ENCODE measurements at regions not wholly inside any gene's neighbourhood (a gene's known extent, or its start where the extent isn't known, plus 50 kb on each side); places are given as distances from the start of the nearest gene placed in this dataset.
A peak's percentile ranks its signal among the peaks of the same experiment; 100 is the strongest.
"Not testable (repeated sequence)": the region's sequence is repeated elsewhere in the genome, so short reads cannot be mapped to it uniquely, and the experiment has no call there.

DNA sequence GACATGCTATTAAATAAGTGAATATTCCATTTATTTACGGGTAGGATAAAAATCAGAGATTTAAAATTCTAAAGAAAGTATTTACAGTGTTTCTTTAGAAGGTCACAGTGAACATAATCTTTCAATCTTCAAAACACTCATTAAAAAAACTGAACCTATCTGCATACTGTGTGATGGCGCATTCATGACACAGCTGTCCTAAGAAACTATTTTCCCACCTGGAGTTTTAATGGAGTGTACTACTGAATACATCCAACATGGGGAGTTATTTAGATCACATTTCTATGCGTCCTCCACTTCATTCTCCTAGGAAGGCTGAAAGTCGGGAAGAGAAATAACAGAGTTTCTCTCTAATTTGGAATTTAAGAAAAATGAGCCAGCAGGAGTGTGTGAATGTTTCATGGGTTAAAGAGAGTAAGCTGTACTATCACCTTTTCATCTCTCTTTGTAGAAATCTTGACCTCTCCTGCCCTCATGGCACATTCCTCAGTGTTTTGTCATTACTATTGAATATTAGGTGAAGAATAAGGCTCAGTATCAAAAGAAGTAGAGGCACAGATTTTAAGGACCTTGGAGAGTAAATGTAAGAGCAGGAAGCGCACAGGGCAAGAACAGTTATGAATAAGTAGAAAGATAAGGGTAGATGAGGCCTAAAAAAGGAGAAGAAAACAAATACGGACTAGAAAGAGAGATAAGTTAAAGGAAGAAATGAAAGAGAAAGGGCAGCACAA, 551.2 kb upstream of the TUSC1 start:
- no peak for ATAC-seq
- DNase-seq (ENCODE audit: low spot score), result no peak
- intact Hi-C loops (cut with DNase I), result no loop called here

DNA sequence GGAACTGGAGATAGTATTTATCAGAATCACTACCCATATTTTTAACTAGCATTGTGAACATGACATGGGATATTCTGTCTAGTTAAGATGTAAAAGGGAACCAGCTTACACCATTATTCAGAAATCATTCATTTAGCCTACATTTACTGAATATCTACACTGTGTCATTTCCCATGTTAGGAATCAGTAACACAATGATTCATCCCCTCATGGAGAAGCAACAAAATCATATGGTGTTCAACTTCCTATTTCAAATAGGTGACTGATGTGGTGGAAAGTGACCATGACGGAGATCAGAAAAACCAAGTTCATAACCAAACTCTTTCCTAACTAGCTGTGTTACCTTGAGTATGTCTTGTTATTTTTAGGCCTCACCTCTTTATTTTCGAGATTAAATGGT, 550.0 kb upstream of the TUSC1 start:
- no peak for DNase-seq (ENCODE audit: low spot score)
- ATAC-seq, result no peak
- intact Hi-C loops (cut with DNase I), result no loop called here

DNA sequence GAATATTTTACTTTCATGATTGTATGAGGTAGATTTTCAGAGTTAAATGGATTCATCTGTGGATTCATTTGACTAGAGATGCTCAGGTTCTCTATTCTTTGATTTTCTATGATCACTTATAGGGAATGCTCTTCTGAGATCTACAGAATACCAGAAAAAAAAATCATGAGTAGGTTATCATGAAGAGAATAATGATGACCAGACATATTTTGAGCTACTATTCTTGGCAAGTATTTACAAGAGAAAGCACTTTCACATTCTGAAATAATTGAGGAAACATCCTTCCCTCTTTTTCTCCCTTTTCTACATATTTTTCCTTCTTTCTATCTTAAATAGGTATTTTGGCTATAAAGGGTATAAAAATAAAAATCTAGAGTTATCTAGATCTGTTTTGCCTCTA, 543.0 kb upstream of the TUSC1 start:
- DNase-seq (ENCODE audit: low spot score) (no peak), ATAC-seq (no peak)
- intact Hi-C loops (cut with DNase I), result no loop called here

DNA sequence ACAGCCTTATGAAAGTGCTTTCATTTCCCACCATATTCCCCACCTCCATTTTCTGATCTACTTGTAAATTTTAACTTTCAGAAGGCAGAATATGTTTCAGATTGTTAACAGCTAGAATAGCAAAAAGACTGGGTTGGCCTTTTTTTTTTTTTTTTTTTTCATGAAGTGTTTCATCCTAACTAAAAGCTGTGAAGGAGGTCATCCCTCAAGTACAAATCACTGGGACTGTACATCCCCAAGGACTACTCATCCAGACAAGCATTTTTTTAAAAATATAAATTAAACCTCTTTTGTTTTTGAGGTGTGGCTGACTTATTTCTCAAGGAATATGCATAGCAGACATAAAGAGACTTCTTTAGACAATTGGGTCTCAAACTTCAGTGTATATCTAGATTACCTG, 542.1 kb upstream of the TUSC1 start:
- intact Hi-C loops (cut with DNase I), result no loop called here
- no peak for DNase-seq (ENCODE audit: low spot score)

DNA sequence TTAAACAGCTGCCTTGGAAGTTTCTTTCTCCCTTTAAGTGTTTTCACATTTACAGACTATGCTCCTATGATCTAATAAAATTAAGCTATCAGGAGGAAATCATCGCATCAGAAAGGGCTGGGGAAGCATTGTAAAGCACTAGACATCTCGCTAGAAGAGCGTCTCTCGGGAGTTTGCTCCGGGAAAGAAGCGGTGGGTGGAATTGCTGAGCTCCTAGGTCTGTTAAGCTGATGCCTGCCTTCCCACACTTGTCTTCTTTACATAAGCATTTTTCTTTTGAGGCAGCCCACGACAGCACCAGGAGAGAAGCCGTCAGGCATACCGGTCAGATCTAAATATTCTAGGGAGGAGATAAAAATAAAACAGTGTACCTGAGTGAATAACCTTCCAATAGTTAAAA, 541.7 kb upstream of the TUSC1 start:
- intact Hi-C loops (cut with DNase I), result no loop called here
- no peak for DNase-seq (ENCODE audit: low spot score)

More for the DNA sequence above, 542.1 kb upstream of the TUSC1 start:
- no peak for ATAC-seq

DNA sequence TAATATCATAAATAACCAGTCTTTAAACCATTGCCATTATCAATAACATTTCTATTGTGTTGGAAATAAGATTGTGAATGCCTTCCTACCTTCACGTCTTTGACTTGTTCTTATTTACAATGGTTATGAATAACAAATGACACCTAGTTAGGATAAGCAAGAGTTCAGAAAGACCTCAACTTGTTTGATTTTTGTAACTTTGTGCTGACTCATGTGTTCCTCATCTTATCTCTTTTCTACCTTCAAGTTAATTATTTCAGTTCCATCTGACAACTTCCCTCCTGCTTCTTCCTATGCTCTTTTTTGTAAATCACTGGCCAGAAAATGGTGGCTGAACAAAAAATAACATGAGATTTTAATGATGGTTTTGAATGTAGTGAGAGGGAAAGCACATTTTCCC, 538.5 kb upstream of the TUSC1 start:
- intact Hi-C loops (cut with DNase I), result no loop called here
- ATAC-seq, result no peak
- DNase-seq (ENCODE audit: low spot score), result no peak

More for the DNA sequence above, 541.7 kb upstream of the TUSC1 start:
- ATAC-seq, result no peak

DNA sequence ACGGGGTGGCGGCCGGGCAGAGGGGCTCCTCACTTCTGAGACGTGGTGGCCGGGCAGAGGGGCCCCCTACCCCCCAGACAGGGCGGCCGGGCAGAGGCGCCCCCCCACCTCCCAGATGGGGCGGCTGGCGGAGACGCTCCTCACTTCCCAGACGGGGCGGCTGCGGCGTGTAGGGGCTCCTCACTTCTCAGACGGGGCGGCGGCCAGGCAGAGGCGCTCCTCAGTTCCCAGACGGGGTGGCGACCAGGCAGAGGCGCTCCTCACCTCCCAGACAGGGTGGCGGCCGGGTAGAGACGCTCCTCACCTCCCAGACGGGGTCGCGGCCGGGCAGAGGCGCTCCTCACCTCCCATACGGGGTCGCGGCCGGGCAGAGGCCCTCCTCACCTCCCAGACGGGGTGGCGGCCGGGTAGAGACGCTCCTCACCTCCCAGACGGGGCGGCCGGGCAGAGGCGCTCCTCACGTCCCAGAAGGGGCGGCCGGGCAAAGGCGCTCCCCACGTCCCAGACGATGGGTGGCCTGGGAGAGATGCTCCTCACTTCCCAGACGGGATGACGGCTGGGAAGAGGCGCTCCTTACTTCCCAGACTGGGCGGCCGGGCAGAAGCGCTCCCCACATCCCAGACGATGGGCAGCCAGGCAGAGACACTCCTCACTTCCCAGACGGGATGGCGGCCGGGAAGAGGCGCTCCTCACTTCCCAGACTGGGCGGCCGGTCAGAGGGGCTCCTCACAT, 536.6 kb upstream of the TUSC1 start:
- ATAC-seq; DNase-seq (ENCODE audit: low spot score); intact Hi-C loops (cut with DNase I): not testable (repeated sequence)

DNA sequence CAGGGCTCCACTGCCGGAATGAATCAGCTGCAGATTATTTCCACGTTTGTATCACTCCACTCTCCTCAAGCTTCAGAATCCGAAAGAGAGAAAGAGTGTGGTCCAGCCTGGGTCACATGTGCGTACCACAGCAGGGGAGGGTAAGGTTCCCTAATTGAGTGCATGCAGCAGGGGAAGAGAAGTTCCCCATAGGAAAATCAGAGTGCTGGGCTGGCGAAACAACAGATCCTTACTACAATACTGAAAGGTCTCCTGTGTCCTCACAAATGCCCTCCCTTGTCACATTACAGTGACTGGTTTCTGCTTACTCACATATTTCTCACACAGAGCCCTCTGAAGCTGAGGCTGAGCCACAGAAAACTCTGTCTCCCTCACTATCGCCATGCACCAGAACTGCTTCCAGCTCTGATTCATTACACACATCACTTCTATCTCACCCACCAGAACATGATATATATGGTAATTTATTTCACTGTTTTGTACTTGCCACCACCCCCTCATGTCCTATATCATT, 532.2 kb upstream of the TUSC1 start:
- DNase-seq (ENCODE audit: low spot score) (no peak), ATAC-seq (peak; percentile 75)
- intact Hi-C loops (cut with DNase I), result no loop called here

DNA sequence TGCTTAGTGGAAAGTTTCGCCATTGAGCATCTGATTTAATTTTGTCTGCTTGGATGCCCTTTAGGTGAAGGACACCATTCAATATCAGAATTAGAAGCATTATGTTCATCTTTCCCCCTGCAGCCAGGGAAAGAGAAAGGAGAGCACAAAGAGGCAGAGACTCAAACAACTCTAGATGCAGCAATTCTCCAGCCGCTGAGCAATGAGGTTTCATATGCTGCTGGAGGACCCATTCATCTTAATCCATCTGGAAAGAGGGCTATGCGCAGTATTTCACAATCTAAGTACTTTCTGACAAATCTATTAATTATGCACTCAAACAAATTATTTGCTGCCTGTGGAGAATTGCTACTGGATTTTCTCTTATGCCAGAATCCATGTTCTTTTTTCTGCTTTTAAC, 527.0 kb upstream of the TUSC1 start:
- no peak for ATAC-seq
- intact Hi-C loops (cut with DNase I), result no loop called here
- no peak for DNase-seq (ENCODE audit: low spot score)

DNA sequence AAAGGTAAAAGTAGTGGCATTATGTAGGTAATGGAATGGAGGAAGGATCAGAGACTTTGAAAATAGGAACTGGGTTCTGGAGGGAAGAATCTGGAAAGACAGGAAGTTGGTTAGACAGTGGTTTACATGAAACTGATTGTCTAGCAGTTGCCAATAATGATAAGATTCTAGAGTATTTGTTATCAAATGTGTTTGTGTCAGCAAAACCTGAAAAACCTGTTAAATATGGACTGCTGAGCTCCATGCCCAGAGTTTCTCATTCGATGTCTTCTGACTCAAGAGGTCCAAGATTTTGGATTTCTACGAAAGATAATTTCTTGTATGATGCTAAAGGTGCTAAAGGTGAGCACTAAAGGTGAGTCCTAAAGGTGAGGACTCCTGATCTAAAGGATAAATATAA, 515.0 kb upstream of the TUSC1 start:
- intact Hi-C loops (cut with DNase I), result no loop called here
- no peak for DNase-seq (ENCODE audit: low spot score)
- ATAC-seq, result no peak

DNA sequence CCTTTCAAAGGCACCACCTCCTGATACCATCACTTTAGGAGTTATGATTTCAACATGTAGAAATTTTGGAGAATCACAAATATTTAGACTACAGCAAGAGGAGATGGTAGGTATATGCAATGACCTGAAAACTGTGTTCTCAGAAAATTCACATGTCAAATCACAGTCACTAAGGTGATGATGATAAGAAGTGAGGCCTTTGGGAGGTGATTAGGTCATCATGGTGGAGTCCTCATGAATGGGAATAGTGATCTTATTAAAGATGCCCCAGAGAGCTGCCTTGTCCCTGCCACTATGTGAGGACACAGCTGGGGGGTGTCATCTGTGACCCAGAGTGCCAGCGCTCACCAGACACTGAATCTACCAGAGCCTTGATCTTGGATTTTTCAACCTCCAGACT, 513.5 kb upstream of the TUSC1 start:
- DNase-seq (ENCODE audit: low spot score) (no peak), ATAC-seq (no peak)
- intact Hi-C loops (cut with DNase I), result no loop called here

DNA sequence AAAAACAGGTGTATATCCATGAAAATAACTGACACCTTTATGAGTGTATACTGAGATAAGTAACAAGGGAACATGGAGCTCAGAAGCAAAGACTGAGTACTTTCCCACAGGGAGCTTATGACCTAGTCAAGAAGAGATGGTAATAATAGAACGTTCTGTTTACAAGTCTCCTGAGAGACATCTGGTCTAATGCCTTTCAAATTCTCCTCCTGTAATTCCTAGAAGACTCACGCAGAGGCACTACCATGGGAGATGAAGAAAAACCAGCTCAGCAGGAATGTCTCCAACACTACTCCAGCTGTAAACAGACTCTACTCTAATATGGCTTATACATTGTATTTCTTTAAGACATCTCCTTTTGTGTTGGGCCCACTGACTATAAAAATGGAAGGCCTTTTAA, 503.6 kb upstream of the TUSC1 start:
- intact Hi-C loops (cut with DNase I), result no loop called here
- ATAC-seq (no peak), DNase-seq (ENCODE audit: low spot score) (no peak)

DNA sequence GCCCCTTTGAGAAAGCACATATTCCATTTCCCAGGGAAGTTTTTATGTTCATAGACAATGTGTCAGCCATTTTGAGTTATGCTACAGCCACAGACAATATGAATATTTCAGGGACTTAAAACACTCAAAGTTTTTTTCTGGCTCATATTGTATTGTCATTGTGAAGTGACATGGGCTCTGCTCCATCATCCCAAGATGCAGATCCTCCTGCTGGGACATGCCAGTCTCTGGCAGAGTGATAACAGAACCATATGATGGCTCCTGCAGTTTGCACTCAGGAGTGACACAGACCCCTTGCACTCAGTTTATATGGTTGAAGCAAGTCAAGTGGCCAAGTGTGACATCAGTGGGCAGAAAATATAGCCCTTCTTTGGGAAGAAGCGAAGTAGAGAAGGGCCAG, 498.4 kb upstream of the TUSC1 start:
- intact Hi-C loops (cut with DNase I), result no loop called here
- ATAC-seq (no peak), DNase-seq (ENCODE audit: low spot score) (no peak)

DNA sequence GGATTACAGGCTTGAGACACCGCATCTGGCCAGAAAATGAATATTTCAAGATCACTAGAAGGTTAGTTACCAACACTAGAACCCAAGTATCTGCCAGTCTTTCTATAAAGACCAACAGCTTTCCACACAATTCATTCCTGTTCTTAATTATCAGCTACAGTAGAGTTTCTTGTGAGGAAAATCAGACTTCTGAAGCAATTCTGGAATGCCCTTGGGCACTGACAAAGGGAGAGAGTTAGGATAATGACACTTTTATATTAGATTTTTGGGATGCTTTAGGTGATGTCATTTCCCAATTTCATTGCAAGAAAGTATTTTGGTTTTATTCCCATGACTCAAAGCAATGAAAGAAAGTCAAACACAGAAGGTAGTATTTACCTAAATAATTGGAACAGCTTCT, 497.0 kb upstream of the TUSC1 start:
- ATAC-seq, result no peak
- DNase-seq (ENCODE audit: low spot score), result no peak
- intact Hi-C loops (cut with DNase I), result no loop called here

DNA sequence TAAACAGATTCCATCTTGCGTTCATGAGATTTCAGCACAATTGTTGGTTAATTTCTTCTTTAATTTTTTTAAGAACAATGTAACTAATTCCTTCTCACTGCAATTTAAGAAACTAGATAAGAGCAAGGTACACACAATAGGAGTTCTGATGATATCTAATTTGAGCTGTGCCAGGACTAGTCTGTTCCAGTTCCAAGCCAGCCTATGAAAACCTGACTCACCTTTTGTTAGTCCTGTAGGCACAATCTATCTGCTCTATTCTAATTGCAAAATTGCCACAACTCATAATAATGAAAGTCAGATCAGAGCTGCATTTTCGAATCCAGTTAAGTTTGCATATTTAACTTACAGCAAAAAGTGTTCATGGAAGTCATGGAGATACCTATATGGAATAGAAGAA, 494.1 kb upstream of the TUSC1 start:
- ATAC-seq (no peak), DNase-seq (ENCODE audit: low spot score) (no peak)
- intact Hi-C loops (cut with DNase I), result no loop called here

DNA sequence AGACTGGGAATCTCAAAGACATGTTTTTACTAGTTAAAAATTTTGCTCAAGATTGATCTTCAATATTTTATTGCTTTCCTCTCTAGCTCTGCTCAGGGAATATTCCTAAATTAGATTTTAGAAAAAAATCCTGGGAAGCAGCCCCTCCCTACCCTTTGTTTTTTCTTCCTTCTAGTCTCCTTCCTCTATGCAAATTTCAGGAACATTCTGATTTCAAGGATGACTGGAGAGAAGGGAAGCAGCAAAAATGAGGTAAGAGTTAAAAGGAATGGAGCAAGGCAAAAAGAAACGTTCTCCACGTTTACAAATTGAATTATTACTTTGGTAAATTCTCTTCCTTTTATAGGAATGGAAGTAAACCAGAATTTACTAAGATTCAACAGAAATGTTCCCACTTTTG, 493.4 kb upstream of the TUSC1 start:
- DNase-seq (ENCODE audit: low spot score), result no peak
- intact Hi-C loops (cut with DNase I), result no loop called here
- ATAC-seq, result no peak

DNA sequence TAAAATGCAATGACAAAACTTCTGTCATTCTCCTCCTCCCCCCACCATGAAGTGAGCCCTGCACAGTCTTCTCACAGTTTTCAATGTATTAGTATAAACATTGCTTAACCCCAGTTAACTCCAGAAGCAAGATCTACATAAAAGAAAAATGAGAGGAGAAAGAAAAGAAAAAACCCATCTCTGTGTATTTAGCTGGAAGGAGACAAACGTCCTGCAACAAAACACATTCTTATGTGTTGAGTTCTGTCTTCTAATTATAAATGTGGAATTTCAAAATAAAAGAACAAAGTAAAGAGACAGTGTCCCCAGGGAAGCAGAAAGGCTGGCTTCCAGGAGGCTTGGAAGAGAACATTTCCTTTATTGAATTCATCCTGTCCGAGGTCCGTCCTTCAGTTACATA, 491.9 kb upstream of the TUSC1 start:
- no peak for DNase-seq (ENCODE audit: low spot score)
- peak; percentile 24 for ATAC-seq
- intact Hi-C loops (cut with DNase I), result no loop called here

DNA sequence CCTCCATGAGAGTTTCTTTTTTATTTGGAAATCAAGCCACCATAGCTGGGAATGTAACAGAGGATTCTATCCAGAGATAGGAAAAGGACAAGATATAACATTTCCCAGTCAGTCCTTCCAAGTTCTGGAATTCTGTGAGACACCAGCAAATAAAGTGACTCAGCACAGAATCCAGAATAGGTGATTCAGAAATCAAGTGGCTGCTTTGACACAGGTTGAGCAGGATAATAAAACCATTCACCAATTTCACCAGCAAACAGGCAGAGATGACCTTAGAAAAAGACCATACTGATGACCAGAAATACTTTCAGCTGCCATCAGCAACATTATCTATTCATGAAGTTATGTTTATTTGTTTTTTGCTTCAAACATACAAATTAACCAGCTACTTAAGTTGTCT, 491.5 kb upstream of the TUSC1 start:
- DNase-seq (ENCODE audit: low spot score) (no peak), ATAC-seq (no peak)
- intact Hi-C loops (cut with DNase I), result no loop called here

DNA sequence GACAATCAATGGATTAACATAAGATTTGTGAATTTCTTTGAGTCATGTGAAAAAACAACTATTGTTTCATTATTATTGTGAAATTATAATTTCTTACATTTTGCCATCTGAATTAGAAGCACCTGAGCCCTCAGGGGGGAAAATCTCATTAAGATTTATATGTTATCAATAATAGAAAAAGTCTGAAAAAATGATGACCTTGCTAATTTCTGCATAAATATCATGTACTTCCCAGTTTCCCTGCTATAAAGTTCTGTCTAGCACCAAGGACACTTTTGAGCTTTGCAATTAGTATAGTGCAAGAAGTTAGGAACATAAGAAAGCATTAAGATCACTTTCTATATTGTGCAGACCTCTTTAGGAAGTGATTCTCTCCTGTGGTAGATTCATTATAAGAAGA, 488.3 kb upstream of the TUSC1 start:
- intact Hi-C loops (cut with DNase I), result no loop called here
- DNase-seq (ENCODE audit: low spot score), result no peak
- ATAC-seq, result no peak

DNA sequence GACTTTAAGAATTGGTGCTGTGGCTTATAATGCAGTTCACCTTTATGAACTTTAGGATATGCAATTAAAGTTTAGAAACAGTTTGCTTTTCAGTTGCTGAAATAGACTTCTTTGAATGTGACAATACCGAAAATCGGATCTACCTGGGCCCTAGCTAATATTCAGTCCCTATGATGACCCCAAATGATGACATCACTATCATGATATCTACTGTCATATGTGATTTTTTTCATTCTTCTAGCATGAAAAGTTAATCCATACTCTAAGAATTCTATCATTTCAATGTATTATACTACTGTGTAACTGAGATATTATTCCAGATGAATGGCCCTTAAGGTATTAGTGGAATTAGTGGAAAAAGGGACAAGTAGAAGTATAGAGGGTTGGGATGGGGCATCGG, 487.2 kb upstream of the TUSC1 start:
- DNase-seq (ENCODE audit: low spot score) (no peak), ATAC-seq (no peak)
- intact Hi-C loops (cut with DNase I), result no loop called here

DNA sequence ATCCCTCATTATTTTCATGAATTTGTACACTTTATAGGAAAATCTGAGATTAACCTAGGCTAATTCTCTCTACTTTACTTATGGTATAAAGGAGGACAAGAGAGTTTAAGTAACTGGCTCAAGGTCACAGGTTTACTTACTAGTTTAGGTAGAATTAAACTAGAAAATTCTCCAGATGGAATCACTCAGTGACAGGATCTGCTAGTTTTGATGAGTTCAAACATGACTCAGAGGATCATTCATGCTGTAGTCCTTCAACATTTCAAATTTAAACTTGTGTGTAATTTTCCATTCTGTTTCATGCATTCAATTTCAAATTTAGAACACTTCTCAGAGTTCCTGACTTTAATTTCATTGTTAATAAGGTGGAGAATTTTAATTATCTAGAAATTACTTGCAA, 485.7 kb upstream of the TUSC1 start:
- intact Hi-C loops (cut with DNase I), result no loop called here
- DNase-seq (ENCODE audit: low spot score), result no peak
- no peak for ATAC-seq
